Erythroblast (primary cell): ENCODE measurements at regions not wholly inside any gene's neighbourhood (a gene's known extent, or its start where the extent isn't known, plus 50 kb on each side); places are given as distances from the start of the nearest gene placed in this dataset.

Experiments used
- GATA1 ChIP-seq: IDR thresholded peaks from 2 replicates; pipeline ENCODE4 v1.6.1; 2011; ENCODE audit warnings: low read depth, mild to moderate bottlenecking, control low read depth, low read length, moderate library complexity
- POLR2A ChIP-seq: IDR thresholded peaks from 2 replicates; pipeline ENCODE4 v1.6.1; 2011; ENCODE audit warnings: mild to moderate bottlenecking, low read length

DNA sequence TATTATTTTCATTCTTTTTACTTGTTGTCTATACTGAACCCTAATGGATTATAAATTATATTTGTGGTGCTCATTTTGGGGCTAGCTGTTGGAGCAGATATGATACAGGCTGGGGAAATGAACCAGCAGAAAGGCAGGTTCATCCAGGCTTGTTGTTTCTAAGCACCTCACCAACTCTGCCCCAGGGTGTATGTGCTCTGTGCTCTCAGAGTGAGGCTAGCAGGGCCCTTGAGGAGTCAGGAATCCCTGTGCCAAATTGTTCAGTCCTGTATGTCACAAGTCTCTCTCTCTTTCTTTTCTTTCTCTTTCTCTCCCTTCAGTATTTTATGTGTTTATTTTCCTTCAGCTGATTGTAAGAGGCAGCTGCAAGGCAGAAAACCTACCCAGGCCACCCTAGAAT is 181.1 kb upstream of the DPP10 start:
- no peak for TF ChIP-seq POLR2A
- no peak for TF ChIP-seq GATA1
